Sigmoid colon (tissue), 6 donors: ENCODE measurements at regions not wholly inside any gene's neighbourhood (a gene's known extent, or its start where the extent isn't known, plus 50 kb on each side); places are given as distances from the start of the nearest gene placed in this dataset.

Source experiments
- DNase-seq: peaks from one replicate; pipeline ENCODE4 v3.0.0-alpha.2; 2019
- H3K27ac ChIP-seq, 4 donors: fragments of 200-600 bp; sonication (generic); one replicate each; pipeline ENCODE4 v1.5.1; 2016 to 2019; ENCODE audit warnings: mild to moderate bottlenecking in 1 of 4
- H3K27me3 ChIP-seq, 3 donors: fragments of 200-600 bp; sonication (generic); one replicate each; pipeline ENCODE4 v1.5.1; 2019; ENCODE audit warnings: mild to moderate bottlenecking in 1 of 3
- H3K36me3 ChIP-seq, 4 donors: fragments of 200-600 bp; sonication (generic); one replicate each; pipeline ENCODE4 v1.5.1; 2016 to 2019
- H3K4me1 ChIP-seq, 4 donors: fragments of 200-600 bp; sonication (generic); one replicate each; pipeline ENCODE4 v1.5.1; 2017 to 2019
- H3K4me3 ChIP-seq, 4 donors: fragments of 200-600 bp; sonication (generic); one replicate each; pipeline ENCODE4 v1.5.1; 2017 to 2019; ENCODE audit warnings: mild to moderate bottlenecking in 2 of 4, moderate library complexity in 1 of 4
- H3K9me3 ChIP-seq, 4 donors: fragments of 200-600 bp in 3 of 4; sonication (generic) in 3 of 4; one replicate each; pipeline versions ENCODE4 v1.5.1 to v1.6.1; 2013 to 2019
- EP300 ChIP-seq, 4 donors: sonication (generic); formaldehyde crosslinking; IDR thresholded peaks; one replicate each; pipeline ENCODE4 v1.6.1; 2017; ENCODE audit warnings: antibody characterized with exemption in 4 of 4
- POLR2A ChIP-seq, 2 donors: fragments of 450-650 bp; IDR thresholded peaks; one replicate each; pipeline ENCODE4 v1.6.1; 2016; ENCODE audit warnings: antibody characterized with exemption in 2 of 2, mild to moderate bottlenecking in 2 of 2, moderate library complexity in 2 of 2
- POLR2AphosphoS5 ChIP-seq, 4 donors: sonication (generic); formaldehyde crosslinking; IDR thresholded peaks; one replicate each; pipeline ENCODE4 v1.6.1; 2017; ENCODE audit warnings: antibody characterized with exemption in 4 of 4
- WGBS, 2 donors: extraction: QIAGEN DNeasy Blood & Tissue Kit; methylation state at CpG; one replicate each; pipeline ENCODE4 v1.1.7; 2013; 5-methylcytosine and 5-hydroxymethylcytosine counted together
- intact Hi-C: fragments of 100-400 bp; cut with DNase I; formaldehyde crosslinking; loops from one replicate; pipeline ENCODE4 v1.15.1; 2023
- TF ChIP-seq, protein P1 (sequence below), 4 experiments: fragments of 450-650 bp in 3 of 4; fragments of 200-600 bp in 1 of 4; IDR thresholded peaks; one replicate each; pipeline ENCODE4 v1.5.1; 2016 to 2019; ENCODE audit warnings: antibody characterized with exemption in 4 of 4, mild to moderate bottlenecking in 3 of 4, moderate library complexity in 2 of 4
- donor health status: healthy with polysubstance abuse.
- donor health status: healthy.

DNA sequence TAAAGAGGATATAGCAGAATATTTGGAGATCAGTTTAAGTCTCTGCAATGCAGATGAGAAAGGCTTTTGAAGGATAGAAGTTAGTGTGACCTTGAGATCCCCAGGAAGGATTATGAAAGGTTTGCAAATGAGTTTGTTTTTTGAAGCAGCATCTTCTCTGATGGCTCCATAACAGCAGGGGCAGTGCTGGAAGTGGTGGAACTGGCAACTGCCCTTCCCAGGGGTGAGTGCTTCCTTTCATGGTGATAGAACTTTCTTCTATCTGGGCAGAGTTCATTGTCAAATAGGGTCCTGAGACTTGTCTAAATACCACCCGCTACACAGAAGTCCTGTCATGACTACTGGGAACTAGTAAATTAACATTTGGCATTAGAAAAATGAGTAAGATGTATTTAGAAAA, 314.2 kb upstream of the MCTP2 start:
- TF ChIP-seq EP300 (IDR thresholded peaks at IDR 0.05) (no peak), POLR2AphosphoS5 (IDR thresholded peaks at IDR 0.05) (no peak), POLR2A (IDR thresholded peaks at IDR 0.05) (no peak)
- TF ChIP-seq, protein P1, sequence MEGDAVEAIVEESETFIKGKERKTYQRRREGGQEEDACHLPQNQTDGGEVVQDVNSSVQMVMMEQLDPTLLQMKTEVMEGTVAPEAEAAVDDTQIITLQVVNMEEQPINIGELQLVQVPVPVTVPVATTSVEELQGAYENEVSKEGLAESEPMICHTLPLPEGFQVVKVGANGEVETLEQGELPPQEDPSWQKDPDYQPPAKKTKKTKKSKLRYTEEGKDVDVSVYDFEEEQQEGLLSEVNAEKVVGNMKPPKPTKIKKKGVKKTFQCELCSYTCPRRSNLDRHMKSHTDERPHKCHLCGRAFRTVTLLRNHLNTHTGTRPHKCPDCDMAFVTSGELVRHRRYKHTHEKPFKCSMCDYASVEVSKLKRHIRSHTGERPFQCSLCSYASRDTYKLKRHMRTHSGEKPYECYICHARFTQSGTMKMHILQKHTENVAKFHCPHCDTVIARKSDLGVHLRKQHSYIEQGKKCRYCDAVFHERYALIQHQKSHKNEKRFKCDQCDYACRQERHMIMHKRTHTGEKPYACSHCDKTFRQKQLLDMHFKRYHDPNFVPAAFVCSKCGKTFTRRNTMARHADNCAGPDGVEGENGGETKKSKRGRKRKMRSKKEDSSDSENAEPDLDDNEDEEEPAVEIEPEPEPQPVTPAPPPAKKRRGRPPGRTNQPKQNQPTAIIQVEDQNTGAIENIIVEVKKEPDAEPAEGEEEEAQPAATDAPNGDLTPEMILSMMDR (IDR thresholded peaks at IDR 0.05), result no peak
- H3K27me3 ChIP-seq, result no peaks in the 10 kb centered on the region
- H3K4me3 ChIP-seq, result no peak overlapping the region
- H3K4me1 ChIP-seq, result no peaks in the 10 kb centered on the region
- H3K36me3 ChIP-seq, result no peaks in the 10 kb centered on the region
- no peak overlapping the region for H3K27ac ChIP-seq
- 86 to 91% methylated on average over 1 of the region's 1 CpG for WGBS, 2 donors
- no peaks in the 10 kb centered on the region for H3K9me3 ChIP-seq
- intact Hi-C loops, result no loop called here
- no peak for DNase-seq

- no peak overlapping the region for H3K4me3 ChIP-seq
- H3K4me1 ChIP-seq, result no peaks in the 10 kb centered on the region
- 70 to 71% methylated on average over 3 of the region's 3 CpGs for WGBS, 2 donors
- no peak for DNase-seq
- no peaks in the 10 kb centered on the region for H3K27me3 ChIP-seq
- H3K36me3 ChIP-seq, result no peaks in the 10 kb centered on the region
- intact Hi-C loops, result no loop called here
- TF ChIP-seq, protein P1 (IDR thresholded peaks at IDR 0.05), result no peak
- no peak for TF ChIP-seq POLR2A (IDR thresholded peaks at IDR 0.05)
- no peak for TF ChIP-seq EP300 (IDR thresholded peaks at IDR 0.05)
- no peaks in the 10 kb centered on the region for H3K9me3 ChIP-seq
- H3K27ac ChIP-seq, result no peak overlapping the region
These were observed 317.5 kb upstream of the MCTP2 start for GRCh38 chr15:93913871-93914270.

- intact Hi-C loops, result no loop called here
- Histone ChIP-seq H3K27ac (no peak overlapping the region), H3K4me1 (no peaks in the 10 kb centered on the region), H3K36me3 (no peaks in the 10 kb centered on the region), H3K27me3 (no peaks in the 10 kb centered on the region), H3K9me3 (no peaks in the 10 kb centered on the region), H3K4me3 (no peak overlapping the region)
- WGBS, 2 donors, result 44 to 60% methylated on average over 2 of the region's 2 CpGs
- TF ChIP-seq POLR2A (IDR thresholded peaks at IDR 0.05) (no peak), POLR2AphosphoS5 (IDR thresholded peaks at IDR 0.05) (no peak), EP300 (IDR thresholded peaks at IDR 0.05) (no peak)
- TF ChIP-seq, protein P1 (IDR thresholded peaks at IDR 0.05), result no peak
- DNase-seq, result no peak
These were observed 318.1 kb upstream of the MCTP2 start for GRCh38 chr15:93913310-93913709.

DNA sequence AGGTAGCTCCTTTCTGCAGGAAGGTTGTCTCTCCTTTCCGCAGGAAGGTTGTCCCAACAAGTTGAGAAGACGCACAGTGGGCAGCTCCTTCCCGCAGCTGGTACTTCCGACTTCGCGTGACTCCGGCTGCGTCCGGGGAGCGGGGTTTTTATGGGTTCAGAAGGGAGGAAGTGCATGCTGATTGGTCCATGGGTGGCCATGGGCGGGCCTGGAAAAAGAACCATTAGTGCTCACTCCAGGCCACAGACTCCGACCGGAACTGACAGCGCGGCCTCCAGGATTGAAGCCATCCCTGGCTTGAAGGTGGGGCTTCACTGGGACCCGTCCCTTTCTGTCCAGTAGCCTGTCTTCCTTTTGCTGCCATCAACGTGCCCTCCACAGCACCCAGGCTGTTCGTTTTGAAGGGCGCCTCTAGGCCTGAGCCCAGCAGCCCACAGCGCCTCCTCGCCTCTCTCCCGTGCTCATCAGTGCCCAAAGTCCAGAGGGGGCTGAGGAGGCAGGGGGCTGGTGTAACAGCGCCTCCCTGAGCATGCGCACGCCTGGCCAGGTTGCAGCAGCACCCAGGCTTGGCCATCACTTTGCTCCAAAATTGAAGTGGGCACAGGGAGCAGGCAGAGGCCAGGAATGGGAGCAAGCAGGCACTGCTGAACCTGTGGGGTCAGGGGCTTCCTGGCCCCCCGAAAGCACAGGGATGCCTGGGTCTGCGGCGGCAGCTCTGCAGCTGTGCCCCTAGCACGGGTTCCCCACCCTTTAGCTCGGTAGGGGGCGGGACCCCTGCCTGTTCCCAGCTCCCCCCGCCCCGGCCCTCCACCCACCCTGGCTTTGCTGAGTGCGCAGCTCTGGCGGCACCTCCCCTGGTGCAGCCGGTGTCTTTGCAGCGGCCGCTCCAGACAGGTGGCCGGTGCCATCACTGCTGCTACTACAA, 330.6 kb upstream of the MCTP2 start:
- no peaks in the 10 kb centered on the region for H3K9me3 ChIP-seq
- TF ChIP-seq POLR2AphosphoS5 (IDR thresholded peaks at IDR 0.05), result no peak
- TF ChIP-seq, protein P1 (IDR thresholded peaks at IDR 0.05), result no peak
- TF ChIP-seq POLR2A (IDR thresholded peaks at IDR 0.05), result no peak
- no peak for TF ChIP-seq EP300 (IDR thresholded peaks at IDR 0.05)
- no peaks in the 10 kb centered on the region for H3K4me1 ChIP-seq
- DNase-seq, result no peak
- H3K36me3 ChIP-seq, result no peaks in the 10 kb centered on the region
- intact Hi-C loops, result loop anchor here (10.0 kb wide), 1 partner anchor 224 kb away; no protein-coding TSS in a partner anchor
- no peak overlapping the region for H3K27ac ChIP-seq
- no peak overlapping the region for H3K4me3 ChIP-seq
- H3K27me3 ChIP-seq, result no peaks in the 10 kb centered on the region
- WGBS, 2 donors, result 90 to 91% methylated on average over 39 of the region's 39 CpGs
